ENCODE measurements at regions not wholly inside any gene's neighbourhood (a gene's known extent, or its start where the extent isn't known, plus 50 kb on each side); places are given as distances from the start of the nearest gene placed in this dataset.
"Not testable (repeated sequence)": the region's sequence is repeated elsewhere in the genome, so short reads cannot be mapped to it uniquely, and the experiment has no call there.

GRCh38 chr14:105644891-105645290 is 118.5 kb downstream of the TMEM121 start:
- not testable (repeated sequence) for H4K20me1 ChIP-seq (ENCODE audit: control insufficient read depth, extremely low read depth, insufficient read depth, low read length); H3K9me3 ChIP-seq (ENCODE audit: control insufficient read depth, insufficient read depth, low read depth, low read length); H3K4me1 ChIP-seq (ENCODE audit: control insufficient read depth, extremely low read depth, insufficient read depth, low read length); DNase-seq (ENCODE audit: low read depth in 2 of 2); H2AFZ ChIP-seq (ENCODE audit: low read length); H3K9ac ChIP-seq (ENCODE audit: insufficient read depth, low read length); H3K36me3 ChIP-seq (ENCODE audit: control insufficient read depth, insufficient read depth, low read length); H3K27ac ChIP-seq (ENCODE audit: insufficient read depth, low read length); H3K79me2 ChIP-seq (ENCODE audit: control insufficient read depth, insufficient read depth, low read length); H3K27me3 ChIP-seq (ENCODE audit: control insufficient read depth, insufficient read depth, low read length); H3K4me2 ChIP-seq (ENCODE audit: extremely low read depth, insufficient read depth, low read length); H3K4me3 ChIP-seq (replicated peaks in 1 of 4; ENCODE audit: control extremely low read depth in 1 of 4, insufficient read depth in 1 of 4, low read depth in 3 of 4, low read length in 4 of 4)

GRCh38 chr14:105645389-105645788 is 119.0 kb downstream of the TMEM121 start:
- not testable (repeated sequence) for H3K27me3 ChIP-seq (ENCODE audit: control insufficient read depth, insufficient read depth, low read length); H3K27ac ChIP-seq (ENCODE audit: insufficient read depth, low read length); DNase-seq (ENCODE audit: low read depth in 2 of 2); H4K20me1 ChIP-seq (ENCODE audit: control insufficient read depth, extremely low read depth, insufficient read depth, low read length); H3K9ac ChIP-seq (ENCODE audit: insufficient read depth, low read length); H3K4me1 ChIP-seq (ENCODE audit: control insufficient read depth, extremely low read depth, insufficient read depth, low read length); H3K4me3 ChIP-seq (replicated peaks in 1 of 4; ENCODE audit: control extremely low read depth in 1 of 4, insufficient read depth in 1 of 4, low read depth in 3 of 4, low read length in 4 of 4); H3K36me3 ChIP-seq (ENCODE audit: control insufficient read depth, insufficient read depth, low read length); H3K4me2 ChIP-seq (ENCODE audit: extremely low read depth, insufficient read depth, low read length); H2AFZ ChIP-seq (ENCODE audit: low read length); H3K9me3 ChIP-seq (ENCODE audit: control insufficient read depth, insufficient read depth, low read depth, low read length); H3K79me2 ChIP-seq (ENCODE audit: control insufficient read depth, insufficient read depth, low read length)

DNA sequence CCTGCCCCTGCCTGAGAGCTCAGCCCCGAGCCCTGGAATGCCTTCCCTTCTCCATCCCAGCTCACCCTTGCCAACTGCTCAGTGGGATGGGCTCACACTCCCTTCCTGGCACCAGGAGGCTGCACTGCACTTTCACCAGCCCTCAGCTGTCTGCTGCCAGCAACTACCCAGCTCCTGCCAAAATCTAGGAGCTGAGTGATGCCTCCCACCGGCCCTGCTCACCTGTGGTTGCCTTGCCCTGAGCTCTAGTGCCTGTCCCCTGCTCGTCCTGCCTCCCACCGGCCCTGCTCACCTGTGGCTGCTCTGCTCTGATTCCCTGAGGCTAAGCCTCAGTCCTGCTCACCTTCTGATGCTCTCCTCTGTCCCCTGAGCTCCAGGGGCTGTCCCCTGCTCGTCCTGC is 119.8 kb downstream of the TMEM121 start:
- DNase-seq (ENCODE audit: low read depth in 2 of 2), result no peak
- no peak overlapping the region for H2AFZ ChIP-seq (ENCODE audit: low read length)
- TF ChIP-seq EZH2 (IDR thresholded peaks at IDR 0.05; ENCODE audit: low read length, missing control alignments) (no peak), CTCF (conservative IDR thresholded peaks at IDR 0.05 in 1 of 2, IDR thresholded peaks at IDR 0.05 in 1 of 2; ENCODE audit: low read depth in 1 of 2, low read length in 2 of 2) (no peak)
- H4K20me1 ChIP-seq (ENCODE audit: control insufficient read depth, extremely low read depth, insufficient read depth, low read length), result no peaks in the 10 kb centered on the region
- H3K27me3 ChIP-seq (ENCODE audit: control insufficient read depth, insufficient read depth, low read length), result no peaks in the 10 kb centered on the region
- peaks cover under 1% of the 10 kb centered on the region for H3K9me3 ChIP-seq (ENCODE audit: control insufficient read depth, insufficient read depth, low read depth, low read length)
- no peak overlapping the region for H3K9ac ChIP-seq (ENCODE audit: insufficient read depth, low read length)
- no peak overlapping the region for H3K27ac ChIP-seq (ENCODE audit: insufficient read depth, low read length)
- no peaks in the 10 kb centered on the region for H3K36me3 ChIP-seq (ENCODE audit: control insufficient read depth, insufficient read depth, low read length)
- H3K4me2 ChIP-seq (ENCODE audit: extremely low read depth, insufficient read depth, low read length), result no peak overlapping the region
- H3K4me3 ChIP-seq (replicated peaks in 1 of 4; ENCODE audit: control extremely low read depth in 1 of 4, insufficient read depth in 1 of 4, low read depth in 3 of 4, low read length in 4 of 4), result no peak overlapping the region
- no peaks in the 10 kb centered on the region for H3K4me1 ChIP-seq (ENCODE audit: control insufficient read depth, extremely low read depth, insufficient read depth, low read length)
- no peaks in the 10 kb centered on the region for H3K79me2 ChIP-seq (ENCODE audit: control insufficient read depth, insufficient read depth, low read length)

DNA sequence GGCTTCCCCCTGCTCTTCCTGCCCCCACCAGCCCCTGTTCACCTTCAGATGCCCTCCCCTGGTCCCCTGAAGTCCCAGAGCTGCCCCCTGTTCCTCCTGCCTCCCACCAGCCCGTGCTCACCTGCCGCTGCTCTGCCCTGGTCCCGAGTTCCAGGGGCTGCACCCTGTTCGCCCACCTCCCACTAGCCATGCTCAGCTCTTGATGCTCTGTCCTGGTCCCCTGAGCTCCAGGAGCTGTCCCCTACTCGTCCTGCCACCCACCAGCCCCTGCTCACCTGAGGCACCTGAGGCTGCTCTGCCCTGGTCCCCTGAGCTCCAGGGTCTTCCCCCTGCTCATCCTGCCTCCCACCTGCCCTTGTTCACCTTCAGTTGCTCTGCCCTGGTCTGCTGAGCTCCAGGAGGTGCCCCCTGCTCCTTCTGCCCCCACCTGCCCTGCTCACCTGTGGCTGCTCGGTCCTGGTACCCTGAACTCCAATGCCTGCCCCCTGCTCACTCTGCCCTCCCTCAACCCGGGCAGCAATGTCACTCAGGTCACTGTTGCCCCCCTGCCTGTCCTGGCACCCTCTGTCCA is 120.4 kb downstream of the TMEM121 start:
- not testable (repeated sequence) for H3K79me2 ChIP-seq (ENCODE audit: control insufficient read depth, insufficient read depth, low read length); DNase-seq (ENCODE audit: low read depth in 2 of 2); H3K4me2 ChIP-seq (ENCODE audit: extremely low read depth, insufficient read depth, low read length); H3K27ac ChIP-seq (ENCODE audit: insufficient read depth, low read length); H3K9ac ChIP-seq (ENCODE audit: insufficient read depth, low read length); H3K36me3 ChIP-seq (ENCODE audit: control insufficient read depth, insufficient read depth, low read length); H3K9me3 ChIP-seq (ENCODE audit: control insufficient read depth, insufficient read depth, low read depth, low read length); H3K27me3 ChIP-seq (ENCODE audit: control insufficient read depth, insufficient read depth, low read length); H3K4me1 ChIP-seq (ENCODE audit: control insufficient read depth, extremely low read depth, insufficient read depth, low read length); H4K20me1 ChIP-seq (ENCODE audit: control insufficient read depth, extremely low read depth, insufficient read depth, low read length); H2AFZ ChIP-seq (ENCODE audit: low read length); H3K4me3 ChIP-seq (replicated peaks in 1 of 4; ENCODE audit: control extremely low read depth in 1 of 4, insufficient read depth in 1 of 4, low read depth in 3 of 4, low read length in 4 of 4)

DNA sequence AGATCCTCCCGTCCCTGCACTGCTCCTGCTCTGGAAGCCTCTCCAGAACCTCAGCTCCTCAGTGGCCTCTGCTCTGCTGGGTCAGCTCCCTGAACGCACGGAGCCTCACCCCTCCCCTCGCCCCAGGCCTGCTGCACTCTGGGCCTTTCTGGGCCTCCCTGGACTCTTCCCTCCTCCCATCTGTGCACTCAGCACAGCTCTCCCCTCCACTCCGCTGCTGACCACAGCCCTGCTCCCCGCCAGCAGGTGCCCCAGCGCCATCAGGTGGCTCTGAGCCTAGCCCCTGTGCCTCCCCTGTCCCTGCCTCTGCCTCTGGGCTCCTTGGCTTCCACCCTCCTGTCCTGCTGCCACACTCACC is 121.0 kb downstream of the TMEM121 start:
- not testable (repeated sequence) for DNase-seq (ENCODE audit: low read depth in 2 of 2); H3K36me3 ChIP-seq (ENCODE audit: control insufficient read depth, insufficient read depth, low read length)

More for the DNA sequence above, 121.0 kb downstream of the TMEM121 start:
- not testable (repeated sequence) for H3K4me1 ChIP-seq (ENCODE audit: control insufficient read depth, extremely low read depth, insufficient read depth, low read length); H3K27me3 ChIP-seq (ENCODE audit: control insufficient read depth, insufficient read depth, low read length); H3K4me2 ChIP-seq (ENCODE audit: extremely low read depth, insufficient read depth, low read length); H4K20me1 ChIP-seq (ENCODE audit: control insufficient read depth, extremely low read depth, insufficient read depth, low read length); H3K27ac ChIP-seq (ENCODE audit: insufficient read depth, low read length); H3K79me2 ChIP-seq (ENCODE audit: control insufficient read depth, insufficient read depth, low read length); H2AFZ ChIP-seq (ENCODE audit: low read length); H3K4me3 ChIP-seq (replicated peaks in 1 of 4; ENCODE audit: control extremely low read depth in 1 of 4, insufficient read depth in 1 of 4, low read depth in 3 of 4, low read length in 4 of 4); H3K9me3 ChIP-seq (ENCODE audit: control insufficient read depth, insufficient read depth, low read depth, low read length); H3K9ac ChIP-seq (ENCODE audit: insufficient read depth, low read length)
